Smooth muscle cell of the brain vasculature (primary cell): ENCODE measurements at regions not wholly inside any gene's neighbourhood (a gene's known extent, or its start where the extent isn't known, plus 50 kb on each side); places are given as distances from the start of the nearest gene placed in this dataset.

ENCODE experiments used
- DNase-seq: peaks from one replicate; pipeline ENCODE4 v3.0.0-alpha.2; 2012; ENCODE audit warnings: low read depth, low spot score

GRCh38 chr15:47500842-47501241, 216.5 kb upstream of the SEMA6D start:
- no peak for DNase-seq

- DNase-seq, result no peak
These were observed 215.3 kb upstream of the SEMA6D start for GRCh38 chr15:47502041-47502440.

- DNase-seq, result no peak
These were observed 213.4 kb upstream of the SEMA6D start for GRCh38 chr15:47503876-47504275.

- no peak for DNase-seq
These were observed 212.6 kb upstream of the SEMA6D start for GRCh38 chr15:47504624-47505256.

- DNase-seq, result no peak
These were observed 211.5 kb upstream of the SEMA6D start for GRCh38 chr15:47505712-47506328.

- no peak for DNase-seq
These were observed 210.8 kb upstream of the SEMA6D start for GRCh38 chr15:47506329-47507100.

- no peak for DNase-seq
These were observed 209.9 kb upstream of the SEMA6D start for GRCh38 chr15:47507221-47507985.

GRCh38 chr15:47511261-47511660, 206.0 kb upstream of the SEMA6D start:
- no peak for DNase-seq

GRCh38 chr15:47513471-47513870, 203.8 kb upstream of the SEMA6D start:
- no peak for DNase-seq

- DNase-seq, result no peak
These were observed 203.1 kb upstream of the SEMA6D start for GRCh38 chr15:47514200-47514652.

GRCh38 chr15:47516558-47516957, 200.7 kb upstream of the SEMA6D start:
- no peak for DNase-seq

GRCh38 chr15:47516972-47517371, 200.3 kb upstream of the SEMA6D start:
- DNase-seq, result no peak

- DNase-seq, result no peak
These were observed 199.6 kb upstream of the SEMA6D start for GRCh38 chr15:47517737-47518136.

GRCh38 chr15:47523681-47524475, 193.4 kb upstream of the SEMA6D start:
- DNase-seq, result no peak

GRCh38 chr15:47529241-47529640, 188.1 kb upstream of the SEMA6D start:
- no peak for DNase-seq

GRCh38 chr15:47534673-47535072, 182.6 kb upstream of the SEMA6D start:
- no peak for DNase-seq

GRCh38 chr15:47541562-47541961, 175.7 kb upstream of the SEMA6D start:
- no peak for DNase-seq

GRCh38 chr15:47542312-47542989, 174.9 kb upstream of the SEMA6D start:
- no peak for DNase-seq

- DNase-seq, result no peak
These were observed 169.1 kb upstream of the SEMA6D start for GRCh38 chr15:47548231-47548630.

- DNase-seq, result no peak
These were observed 168.3 kb upstream of the SEMA6D start for GRCh38 chr15:47548986-47549385.

- no peak for DNase-seq
These were observed 166.2 kb upstream of the SEMA6D start for GRCh38 chr15:47551079-47551478.
